GM21619 (cell line): ENCODE measurements at regions not wholly inside any gene's neighbourhood (a gene's known extent, or its start where the extent isn't known, plus 50 kb on each side); places are given as distances from the start of the nearest gene placed in this dataset.

ENCODE experiments used
- ATAC-seq: cut with Tn5 transposase; IDR thresholded peaks from one replicate; pipeline ENCODE4 v1.9.1; 2021; ENCODE audit not compliant: unreplicated experiment

DNA sequence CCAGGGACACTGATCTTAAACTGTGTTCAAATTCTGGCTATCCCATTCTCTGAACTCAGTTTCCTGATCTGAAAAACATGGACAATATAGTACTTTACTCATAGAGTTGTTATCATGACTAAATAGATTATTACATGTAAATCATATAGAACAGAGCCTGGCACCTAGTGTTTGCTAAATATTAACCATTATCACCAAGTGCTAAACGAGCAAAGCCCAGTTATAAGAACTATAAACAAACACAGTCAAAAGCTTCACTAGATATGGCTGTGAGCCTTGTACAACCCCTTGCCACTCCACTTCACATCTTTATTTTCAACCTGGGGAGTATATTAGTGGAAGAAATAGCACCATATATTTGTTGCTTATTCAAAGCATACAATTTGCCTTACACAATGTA, 338.9 kb upstream of the CADM1 start:
- ATAC-seq: no peak

DNA sequence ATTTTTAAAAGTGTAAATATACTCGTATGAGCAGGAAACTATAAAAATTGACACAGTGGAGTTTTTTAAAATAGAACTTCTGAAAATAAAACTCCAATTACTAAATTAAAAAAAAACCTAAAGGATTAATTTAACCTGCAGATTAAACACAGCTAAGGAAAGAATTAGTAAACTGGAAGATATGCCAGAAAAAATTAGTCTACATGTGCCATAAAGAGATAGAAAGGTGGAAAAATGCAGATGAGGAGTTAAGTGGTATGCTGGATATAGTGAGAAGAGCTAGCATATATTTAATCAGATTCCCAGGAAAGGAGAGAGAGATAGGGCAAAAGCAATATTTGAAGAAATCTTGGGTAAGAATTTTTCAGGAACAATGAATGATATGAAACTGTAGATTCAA, 315.8 kb upstream of the CADM1 start:
- no peak for ATAC-seq

DNA sequence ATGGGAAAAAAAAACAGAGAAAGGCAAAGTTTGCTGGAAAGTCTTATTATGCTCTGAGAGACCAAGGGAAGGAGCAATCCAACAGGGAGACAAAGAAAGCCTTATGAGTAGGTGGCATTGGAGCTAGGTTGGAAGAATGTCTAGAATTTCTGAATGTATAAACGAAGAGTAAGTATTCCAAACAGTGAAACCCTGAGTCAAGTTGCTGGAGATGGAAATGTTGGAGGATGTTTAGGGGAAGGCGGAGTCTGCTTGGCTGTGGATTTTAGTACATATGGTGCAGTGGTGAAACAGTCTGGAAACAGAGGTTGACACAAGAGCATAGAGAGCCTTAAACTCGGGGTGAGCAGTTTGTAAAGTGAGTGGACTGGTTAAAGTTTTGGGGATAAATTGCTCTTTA, 314.8 kb upstream of the CADM1 start:
- no peak for ATAC-seq

DNA sequence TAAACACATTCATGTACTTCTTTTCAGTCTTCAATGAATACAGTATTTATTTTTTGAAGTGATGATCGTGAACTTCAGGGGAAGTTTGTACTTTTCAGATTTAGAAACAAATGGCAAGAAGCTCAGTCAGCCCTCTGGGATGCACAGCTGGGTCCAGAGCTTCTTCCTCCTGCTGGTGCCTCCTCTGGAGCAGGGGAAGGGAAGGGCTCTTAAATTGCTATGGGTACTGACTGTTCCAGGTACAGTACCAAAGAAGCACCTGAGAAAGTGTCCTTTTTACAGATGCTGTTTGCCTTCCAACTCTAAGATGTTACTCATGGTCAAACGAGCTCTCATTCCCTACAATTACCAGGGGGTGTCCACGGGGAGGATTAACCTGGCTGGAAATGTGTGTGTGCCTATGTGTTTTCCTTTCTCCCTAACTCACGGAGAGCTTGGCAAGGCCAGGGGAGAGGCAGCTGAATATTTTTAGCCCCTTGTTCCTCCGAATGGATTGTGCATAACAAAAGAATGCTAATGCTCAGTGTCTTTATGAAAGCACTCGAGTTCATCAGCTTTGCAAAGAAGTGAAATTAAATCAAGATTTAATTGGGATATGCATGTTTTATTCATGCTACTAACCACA, 313.7 kb upstream of the CADM1 start:
- ATAC-seq: no peak

DNA sequence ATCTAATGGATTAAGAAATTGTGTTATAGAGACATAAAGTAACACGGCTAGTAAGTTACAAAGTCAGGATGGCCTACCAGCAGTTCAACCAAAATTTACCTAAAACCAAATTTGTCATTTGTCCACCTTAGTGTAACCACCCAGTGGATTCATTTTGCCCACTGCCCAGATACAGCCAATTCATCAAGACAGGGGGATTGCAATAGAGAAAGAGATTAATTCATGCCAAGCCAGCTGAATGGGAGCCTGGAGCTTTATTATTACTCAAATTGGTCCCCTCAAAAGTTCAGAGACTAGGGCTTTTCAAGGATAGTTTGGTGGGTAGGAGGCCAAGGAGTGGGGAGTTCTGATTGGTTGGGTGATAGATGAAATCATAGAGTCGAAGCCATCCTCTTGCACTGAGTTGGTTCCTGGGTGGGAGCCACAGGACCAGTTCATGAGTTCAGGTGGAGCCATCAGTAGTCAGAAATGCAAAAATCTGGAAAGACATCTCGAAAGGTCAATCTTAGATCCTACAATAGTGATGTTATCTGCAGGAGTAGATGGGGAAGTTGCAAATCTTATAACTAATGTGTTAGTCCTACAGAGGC, 304.2 kb upstream of the CADM1 start:
- ATAC-seq: no peak

DNA sequence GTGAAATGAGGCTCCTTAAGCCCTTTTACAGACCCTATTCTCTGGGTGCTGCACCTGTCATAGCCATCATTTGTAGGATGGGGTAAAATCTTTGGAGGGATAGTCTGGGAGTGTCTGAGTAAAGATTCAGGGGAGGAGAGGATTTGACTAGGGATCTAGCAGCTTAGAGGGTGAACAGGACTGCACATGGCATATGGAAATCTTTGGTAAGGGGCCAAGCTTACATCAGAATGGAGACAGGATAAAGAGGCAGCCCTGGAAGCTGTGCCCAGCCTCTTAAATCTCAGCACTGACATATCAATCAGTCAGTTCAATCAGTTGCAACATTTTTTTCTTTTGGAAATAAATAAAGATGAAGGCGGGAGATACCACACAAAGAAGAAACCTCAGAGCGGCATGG, 301.8 kb upstream of the CADM1 start:
- ATAC-seq: no peak

DNA sequence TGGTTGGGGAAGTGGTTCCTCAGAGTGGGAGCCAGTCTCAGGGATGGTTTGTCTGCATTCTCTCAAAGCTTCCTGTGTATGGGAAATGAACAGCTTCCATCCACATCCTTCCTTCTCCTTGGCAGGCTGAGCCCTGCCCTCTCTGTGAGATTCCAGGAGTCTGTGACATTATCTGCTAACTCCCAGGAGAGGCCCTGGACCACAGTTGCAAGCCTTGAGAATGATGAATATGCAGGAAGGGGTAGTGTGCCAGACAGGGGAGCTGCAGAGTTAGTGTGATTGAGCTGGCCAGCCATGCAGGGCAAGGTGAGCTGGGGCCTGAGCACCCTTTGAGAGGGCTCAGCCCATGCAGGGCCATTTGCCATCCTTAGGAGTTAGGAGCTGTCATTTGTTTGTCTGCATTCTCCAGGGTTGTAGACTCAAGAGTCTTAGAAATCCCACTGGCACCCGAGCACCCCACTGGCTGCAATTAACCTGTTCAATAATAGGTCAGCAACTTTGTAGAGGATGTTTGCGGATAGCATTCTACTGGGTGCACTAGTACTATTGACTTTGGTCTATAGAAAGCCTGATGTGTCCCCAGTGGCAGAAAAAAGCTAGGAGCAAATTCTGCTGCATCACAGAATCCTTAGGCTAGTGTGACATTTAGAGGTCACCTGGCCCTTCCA, 299.0 kb upstream of the CADM1 start:
- ATAC-seq: no peak

DNA sequence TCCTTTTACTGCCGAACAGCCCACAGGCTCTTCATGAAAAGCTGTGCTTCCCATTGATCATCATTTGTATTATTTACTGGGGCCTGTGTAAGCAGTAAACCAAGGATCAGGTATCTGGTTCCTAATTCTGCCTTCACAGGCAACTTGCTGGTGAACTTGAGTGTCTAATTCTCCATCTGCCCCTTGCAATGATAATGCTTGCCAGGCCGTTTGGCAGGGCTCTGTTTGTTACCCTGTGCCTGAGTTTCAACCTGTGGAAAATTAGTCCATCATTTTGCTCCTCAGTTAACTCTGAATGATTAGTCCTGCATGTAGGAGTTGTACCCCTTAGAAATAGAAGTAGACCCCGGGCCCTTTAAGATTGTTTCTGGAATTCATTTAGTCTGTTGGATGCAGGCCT, 298.4 kb upstream of the CADM1 start:
- ATAC-seq: no peak

DNA sequence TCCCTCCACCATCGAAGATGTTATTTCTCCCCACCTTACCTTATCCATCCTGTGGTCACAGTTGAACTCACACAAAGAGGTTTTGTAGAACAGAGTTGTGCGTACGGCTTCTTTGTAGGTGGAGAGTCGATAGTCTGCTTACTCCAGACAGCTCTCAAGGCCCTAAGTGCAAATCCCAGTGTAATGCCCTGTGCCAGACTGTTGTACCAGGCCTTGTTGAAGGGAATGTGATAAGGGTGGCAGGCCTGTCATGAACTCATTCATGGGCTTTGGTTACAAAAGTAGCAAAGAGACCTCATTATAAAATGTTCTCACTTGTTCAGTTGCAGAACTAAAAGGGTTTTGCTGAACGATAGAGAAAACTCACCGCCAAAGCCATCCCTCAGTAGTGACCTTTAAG, 288.7 kb upstream of the CADM1 start:
- no peak for ATAC-seq

DNA sequence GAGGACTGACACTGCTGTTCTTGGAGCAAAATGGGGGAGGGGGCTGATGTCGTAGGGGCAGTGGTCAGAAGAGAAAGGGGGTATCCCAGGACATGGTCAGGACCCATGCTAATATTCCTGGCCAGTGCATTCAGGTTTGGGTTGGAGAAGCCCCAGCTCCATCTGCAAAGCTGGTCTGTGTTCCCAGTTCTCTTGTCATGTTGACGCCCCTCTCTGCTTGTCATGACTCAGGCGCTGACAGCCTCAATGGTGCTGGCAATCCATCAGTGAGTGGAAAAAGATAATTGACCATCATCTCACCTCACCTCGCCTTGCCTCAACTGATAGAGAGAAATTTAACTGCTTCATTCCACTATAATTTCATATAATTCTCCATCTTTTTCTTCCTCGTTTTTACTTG, 283.1 kb upstream of the CADM1 start:
- no peak for ATAC-seq

DNA sequence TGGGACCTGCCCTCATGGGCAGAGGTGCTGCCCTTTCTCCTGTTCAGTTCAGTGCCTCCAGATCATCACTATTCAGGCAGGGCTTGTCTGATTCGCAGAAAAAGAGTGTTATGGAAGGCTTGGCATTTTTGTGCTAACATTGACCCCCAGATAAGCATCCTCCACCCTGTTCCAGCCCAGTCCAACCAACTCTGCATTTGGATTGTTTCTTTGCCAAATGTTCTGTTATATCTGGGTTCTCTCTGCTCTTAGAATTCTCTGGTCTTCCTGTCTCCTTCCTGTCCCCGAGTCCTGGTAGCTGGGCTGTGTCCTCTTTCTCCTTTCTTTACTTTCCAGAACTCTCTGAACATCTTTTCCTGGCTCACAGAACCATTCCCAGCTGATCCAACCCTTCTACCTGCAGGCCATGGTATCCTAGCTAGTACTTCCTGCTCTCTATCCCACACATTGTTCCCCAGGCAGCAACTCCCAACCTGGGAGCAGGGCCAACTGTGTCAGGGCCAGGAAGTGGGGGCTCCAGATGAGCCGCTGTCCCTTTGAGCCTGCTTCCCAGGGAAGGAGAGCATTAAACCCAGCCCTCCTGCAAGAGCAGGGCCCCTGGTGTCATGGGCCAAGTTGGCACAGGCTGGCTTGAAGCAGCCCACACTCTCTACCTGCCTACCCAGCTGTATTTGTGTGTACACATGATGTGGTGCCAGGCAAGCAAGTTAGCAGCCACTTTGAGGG, 280.7 kb upstream of the CADM1 start:
- no peak for ATAC-seq

DNA sequence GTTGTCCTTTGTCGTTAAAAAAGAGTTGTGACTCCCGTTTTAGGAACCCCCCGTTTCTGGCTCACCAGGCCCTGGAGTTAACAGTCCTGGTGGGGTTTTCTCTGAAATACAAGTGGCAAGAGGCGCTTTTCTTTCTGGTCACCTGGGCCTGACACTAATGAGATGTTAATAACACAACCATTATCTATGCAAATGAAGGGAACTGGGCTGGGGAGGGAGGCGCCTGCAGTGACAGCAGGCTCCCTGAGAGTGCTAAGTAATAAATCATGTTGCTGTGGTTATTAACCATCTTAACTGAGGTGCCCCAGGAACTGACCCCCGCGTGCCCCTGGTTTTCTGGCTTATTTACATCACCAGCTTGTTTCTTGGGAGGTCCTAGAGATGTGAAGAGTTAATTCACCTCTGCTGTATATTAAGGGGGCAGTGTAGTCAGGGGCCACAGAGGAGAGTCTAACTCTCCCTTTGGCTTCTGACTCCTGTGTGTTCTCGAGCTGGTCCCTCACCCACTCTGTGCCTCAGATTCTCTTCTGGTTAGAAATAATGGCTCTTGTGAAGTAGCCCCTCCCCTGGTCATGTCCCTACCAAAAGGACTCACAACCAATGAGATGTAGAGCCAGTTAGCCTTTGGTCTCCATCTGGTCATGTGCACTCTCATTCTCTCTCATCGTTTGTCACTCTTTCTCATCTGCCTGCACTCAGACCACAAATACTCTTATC, 276.6 kb upstream of the CADM1 start:
- no peak for ATAC-seq

DNA sequence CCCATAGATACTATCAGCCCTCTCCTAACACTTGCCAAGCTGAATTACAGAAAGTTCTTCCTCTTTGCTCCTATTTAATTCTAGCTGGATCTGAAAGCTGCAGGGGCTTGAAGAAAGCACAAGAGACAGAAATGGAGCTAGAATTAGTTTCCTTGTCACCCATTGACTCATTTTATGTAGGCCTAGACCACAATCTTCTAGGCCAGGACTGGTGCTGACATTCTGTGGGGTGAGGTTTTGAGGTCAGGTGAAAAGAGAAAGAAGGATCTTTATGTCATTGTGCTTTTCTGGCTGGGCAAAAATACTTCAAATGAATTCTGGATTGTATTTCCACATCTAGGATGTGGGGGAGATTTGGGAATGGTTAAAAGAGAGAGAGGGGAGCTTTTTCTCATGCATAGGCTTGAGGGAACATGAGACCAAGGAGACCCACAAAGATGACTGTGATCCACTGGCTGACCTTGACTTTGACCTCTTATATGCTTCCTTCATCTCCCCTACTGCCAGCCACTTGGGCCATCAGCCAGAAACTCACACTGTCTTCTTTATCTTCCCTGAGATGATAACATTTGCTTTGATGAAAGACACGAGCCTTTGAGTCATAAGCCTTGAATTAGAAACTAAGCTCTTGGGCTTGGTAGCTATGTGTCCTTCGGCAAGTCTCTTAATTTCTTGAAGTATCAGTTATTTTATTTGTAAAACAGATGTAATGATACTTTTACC, 274.9 kb upstream of the CADM1 start:
- ATAC-seq: no peak

DNA sequence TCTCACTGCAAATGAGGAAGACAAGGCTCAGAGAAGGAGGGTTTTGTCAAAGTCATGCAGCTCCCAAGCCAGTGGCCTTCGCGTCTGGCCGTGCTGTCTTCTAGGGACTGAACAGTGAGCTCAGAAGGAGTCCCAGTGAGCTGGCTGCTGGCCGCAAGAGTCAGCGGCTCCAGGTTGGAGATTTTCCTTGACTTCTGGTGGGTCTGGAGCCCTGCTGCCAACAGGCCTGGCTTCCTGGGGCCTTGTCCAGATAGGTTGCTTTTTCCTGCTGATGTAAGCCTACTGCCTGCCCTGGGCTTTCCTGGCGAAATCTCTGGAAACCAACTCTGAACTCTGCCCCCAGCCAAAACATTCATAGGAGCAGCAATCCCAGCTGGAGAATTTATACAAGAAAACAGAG, 272.7 kb upstream of the CADM1 start:
- no peak for ATAC-seq

DNA sequence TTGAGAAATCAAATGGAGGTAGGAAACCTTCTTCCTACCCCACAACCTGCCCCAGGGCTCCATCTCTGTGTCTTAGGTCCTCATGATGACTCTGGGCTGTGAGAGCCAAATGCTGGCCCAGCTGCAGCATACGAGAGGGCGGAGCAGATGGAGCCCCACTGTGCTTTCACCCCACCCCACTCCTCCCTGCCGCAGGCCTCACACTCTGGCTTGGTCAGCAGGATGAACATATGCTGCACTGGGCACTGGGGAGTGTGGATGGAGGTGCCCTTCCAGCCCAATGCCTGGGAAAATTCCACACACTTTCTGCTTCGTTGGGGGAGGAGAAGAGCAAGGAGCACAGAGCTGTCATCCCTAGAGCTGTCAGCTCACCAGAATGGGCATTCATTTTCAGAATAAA, 271.6 kb upstream of the CADM1 start:
- no peak for ATAC-seq

DNA sequence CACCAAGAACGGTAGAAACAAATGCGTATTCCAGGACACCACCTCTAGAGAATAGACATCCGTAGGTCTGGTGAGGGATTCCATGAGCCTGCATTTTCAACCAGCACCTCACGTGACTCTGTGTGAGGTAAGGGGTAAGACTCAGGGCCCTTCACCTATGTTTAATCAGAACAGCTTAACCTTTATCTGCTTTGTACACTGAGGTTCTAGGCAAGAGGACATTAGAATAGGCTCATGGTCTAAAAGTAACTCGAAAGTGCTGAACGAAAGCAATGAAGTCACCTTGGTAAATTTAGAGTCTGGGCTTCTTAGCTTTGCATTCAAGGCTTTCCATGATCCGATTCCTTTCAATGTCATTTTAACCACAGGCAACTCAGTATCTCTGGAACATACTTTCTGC, 270.5 kb upstream of the CADM1 start:
- ATAC-seq: no peak

DNA sequence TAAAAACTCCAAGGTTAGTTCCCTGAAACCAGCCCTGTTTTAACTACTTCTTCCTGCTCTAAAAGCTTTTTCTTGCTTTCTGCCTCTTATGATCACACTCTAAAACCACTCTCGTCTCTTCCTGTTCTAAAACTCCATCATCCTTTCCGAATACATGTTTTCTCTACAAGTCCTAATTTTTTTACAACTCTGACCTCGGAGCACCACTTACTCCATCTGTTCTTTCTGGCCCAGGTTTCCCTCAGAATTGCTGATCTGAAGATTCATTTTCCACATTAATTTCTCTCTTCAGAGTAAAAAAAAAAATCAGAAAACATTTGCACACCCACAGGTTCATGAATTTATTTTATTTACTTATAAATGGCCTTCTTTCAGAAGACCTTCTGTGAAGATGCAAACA, 265.7 kb upstream of the CADM1 start:
- ATAC-seq: no peak

DNA sequence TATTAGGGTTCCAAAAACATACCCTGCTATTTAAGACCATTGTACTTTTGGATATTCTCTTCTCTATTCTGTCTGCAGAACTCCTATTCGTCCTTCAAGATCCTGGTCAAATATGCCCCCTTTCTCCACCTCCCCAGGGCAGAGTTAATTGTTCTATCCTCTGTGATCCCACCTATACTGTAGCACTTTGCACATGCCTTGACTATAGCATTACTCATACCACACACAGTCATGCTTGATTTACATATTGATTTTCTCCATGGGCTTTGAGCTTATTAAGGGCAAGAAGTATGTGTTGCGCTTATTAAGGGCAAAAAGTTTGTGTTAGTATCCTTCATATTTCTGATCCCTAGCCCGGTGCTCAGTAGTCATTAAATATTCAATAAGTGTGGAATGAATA, 263.7 kb upstream of the CADM1 start:
- no peak for ATAC-seq

DNA sequence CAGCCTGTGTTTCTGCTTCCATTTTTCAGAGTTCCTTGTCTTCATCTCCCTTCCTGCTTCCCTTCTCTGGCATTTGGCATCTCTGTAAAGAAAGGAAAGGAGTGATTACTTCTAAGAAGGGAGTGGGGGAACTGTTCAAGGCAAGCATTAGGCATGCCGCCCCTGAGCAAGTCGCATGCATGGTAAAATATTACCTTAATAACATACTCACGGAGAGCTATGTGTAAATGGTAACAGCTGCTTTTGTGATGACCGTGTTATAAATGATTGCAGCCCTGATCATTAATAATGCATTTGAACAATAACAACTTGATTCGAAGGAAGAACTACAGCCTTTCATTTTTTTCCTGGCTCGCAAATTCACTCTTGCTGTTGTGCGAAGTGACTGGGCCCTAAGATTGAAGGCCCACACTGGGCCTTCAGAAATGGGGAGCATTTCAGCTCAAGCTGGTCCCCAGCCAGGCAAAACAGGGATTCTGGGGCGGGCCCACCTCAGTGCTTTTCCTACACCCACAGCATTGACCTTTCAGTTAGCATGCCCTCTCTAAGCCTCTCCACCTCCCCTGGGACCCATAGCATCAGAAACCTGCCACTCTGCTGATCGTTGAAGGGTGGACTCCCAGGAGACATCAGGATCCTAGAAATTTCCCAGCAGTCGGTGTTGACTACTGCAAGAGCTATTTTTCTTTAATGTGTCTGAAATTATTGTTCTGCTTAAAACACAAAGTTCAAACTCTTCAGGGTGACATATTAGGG, 263.0 kb upstream of the CADM1 start:
- no peak for ATAC-seq

DNA sequence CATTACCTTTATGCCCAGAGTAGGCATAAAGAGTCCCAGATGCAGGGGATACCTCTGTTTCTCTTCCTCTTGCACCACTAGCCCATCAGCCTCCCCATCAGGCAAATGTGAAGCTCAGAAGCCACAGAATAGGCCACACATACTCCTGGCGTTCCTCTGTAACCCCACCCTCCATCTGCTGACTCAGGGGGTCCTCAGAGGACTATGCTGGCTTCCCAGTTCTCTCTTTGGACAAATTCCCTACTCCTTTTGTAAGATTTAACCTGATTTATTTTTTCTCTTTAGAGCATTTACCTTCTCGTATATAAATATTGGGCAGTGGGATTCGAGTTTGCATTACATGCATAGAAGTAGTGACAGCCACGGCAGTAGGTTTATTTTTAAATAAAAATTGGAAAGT, 262.3 kb upstream of the CADM1 start:
- ATAC-seq: no peak
